WTC11 (cell line): ENCODE measurements at regions not wholly inside any gene's neighbourhood (a gene's known extent, or its start where the extent isn't known, plus 50 kb on each side); places are given as distances from the start of the nearest gene placed in this dataset.

Experiments
- CTCF ChIP-seq: fragments of 200-600 bp; IDR thresholded peaks from 2 replicates; pipeline ENCODE4 v1.8.0; 2022; ENCODE audit warnings: antibody characterized with exemption
- ELF4 ChIP-seq: sonication (generic); formaldehyde crosslinking; IDR thresholded peaks from 2 replicates; pipeline ENCODE4 v1.8.1; 2022; ENCODE audit warnings: low read depth, mild to moderate bottlenecking, moderate library complexity, missing genetic modification reagents
- GABPB1 ChIP-seq: sonication (generic); formaldehyde crosslinking; IDR thresholded peaks from 2 replicates; pipeline ENCODE4 v1.8.1; 2023; ENCODE audit warnings: mild to moderate bottlenecking, missing genetic modification reagents
- USF2 ChIP-seq: sonication (generic); formaldehyde crosslinking; IDR thresholded peaks from 2 replicates; pipeline ENCODE4 v1.8.1; 2023; ENCODE audit warnings: mild to moderate bottlenecking, missing genetic modification reagents, moderate library complexity
- ZNF281 ChIP-seq: sonication (generic); formaldehyde crosslinking; IDR thresholded peaks from 2 replicates; pipeline ENCODE4 v1.8.0; 2023; ENCODE audit warnings: mild to moderate bottlenecking, missing genetic modification reagents

GRCh38 chr6:77987035-77987384, 334.2 kb downstream of the MEI4 start:
- TF ChIP-seq CTCF (no peak), GABPB1 (no peak), USF2 (no peak), ELF4 (no peak), ZNF281 (CRISPR knock-in tag) (no peak)
